ENCODE measurements at regions not wholly inside any gene's neighbourhood (a gene's known extent, or its start where the extent isn't known, plus 50 kb on each side); places are given as distances from the start of the nearest gene placed in this dataset.

GRCh38 chr7:119888251-119888650 is 384.7 kb upstream of the KCND2 start:
- TF ChIP-seq CTCF (IDR thresholded peaks at IDR 0.05; ENCODE audit: borderline replicate concordance, insufficient read depth, low read depth, low read length): no peak
- no peak overlapping the region for H3K4me3 ChIP-seq (ENCODE audit: low read depth, low read length)

GRCh38 chr7:119890631-119891030 is 382.3 kb upstream of the KCND2 start:
- no peak for TF ChIP-seq CTCF (IDR thresholded peaks at IDR 0.05; ENCODE audit: borderline replicate concordance, insufficient read depth, low read depth, low read length)
- H3K4me3 ChIP-seq (ENCODE audit: low read depth, low read length): no peak overlapping the region

- no peak for TF ChIP-seq CTCF (IDR thresholded peaks at IDR 0.05; ENCODE audit: borderline replicate concordance, insufficient read depth, low read depth, low read length)
- H3K4me3 ChIP-seq (ENCODE audit: low read depth, low read length): no peak overlapping the region
These were observed 377.7 kb upstream of the KCND2 start for GRCh38 chr7:119895320-119895719.

- no peak for TF ChIP-seq CTCF (IDR thresholded peaks at IDR 0.05; ENCODE audit: borderline replicate concordance, insufficient read depth, low read depth, low read length)
- no peak overlapping the region for H3K4me3 ChIP-seq (ENCODE audit: low read depth, low read length)
These were observed 376.6 kb upstream of the KCND2 start for GRCh38 chr7:119896386-119896785.

GRCh38 chr7:119900996-119901672 is 371.8 kb upstream of the KCND2 start:
- TF ChIP-seq CTCF (IDR thresholded peaks at IDR 0.05; ENCODE audit: borderline replicate concordance, insufficient read depth, low read depth, low read length): no peak
- no peak overlapping the region for H3K4me3 ChIP-seq (ENCODE audit: low read depth, low read length)

- no peak for TF ChIP-seq CTCF (IDR thresholded peaks at IDR 0.05; ENCODE audit: borderline replicate concordance, insufficient read depth, low read depth, low read length)
- H3K4me3 ChIP-seq (ENCODE audit: low read depth, low read length): no peak overlapping the region
These were observed 369.9 kb upstream of the KCND2 start for GRCh38 chr7:119903085-119903484.

- H3K4me3 ChIP-seq (ENCODE audit: low read depth, low read length): no peak overlapping the region
- TF ChIP-seq CTCF (IDR thresholded peaks at IDR 0.05; ENCODE audit: borderline replicate concordance, insufficient read depth, low read depth, low read length): no peak
These were observed 367.5 kb upstream of the KCND2 start for GRCh38 chr7:119905495-119905894.
